Adrenal gland (tissue), 9 donors: ENCODE measurements at regions not wholly inside any gene's neighbourhood (a gene's known extent, or its start where the extent isn't known, plus 50 kb on each side); places are given as distances from the start of the nearest gene placed in this dataset.

Experiments
- DNase-seq, 7 donors: peaks; one replicate each; pipeline ENCODE4 v3.0.0-alpha.2; 2019 to 2020
- H3K27ac ChIP-seq, 5 donors: fragments of 200-600 bp; sonication (generic) in 4 of 5; 1 replicate in 3 of 5; 2 replicates in 2 of 5; pipeline versions ENCODE4 v1.5.1 to v1.8.0; 2016 to 2020; ENCODE audit warnings: mild to moderate bottlenecking in 1 of 5
- H3K27me3 ChIP-seq: fragments of 200-600 bp; 2 replicates; pipeline ENCODE4 v1.8.0; 2021
- H3K36me3 ChIP-seq, 2 donors: fragments of 200-600 bp; replicated peaks in 1 of 2; 1 replicate in 1 of 2; 2 replicates in 1 of 2; pipeline versions ENCODE4 v1.5.1 to v1.8.0; 2018 to 2022
- H3K4me1 ChIP-seq, 2 donors: fragments of 200-600 bp; replicated peaks in 1 of 2; 1 replicate in 1 of 2; 2 replicates in 1 of 2; pipeline versions ENCODE4 v1.5.1 to v1.8.0; 2018 to 2021
- H3K4me3 ChIP-seq, 4 donors: fragments of 200-600 bp; sonication (generic) in 3 of 4; one replicate each; pipeline ENCODE4 v1.5.1; 2016 to 2018
- H3K9me3 ChIP-seq, 3 donors: fragments of 200-600 bp; sonication (generic) in 1 of 3; replicated peaks in 1 of 3; 1 replicate in 2 of 3; 2 replicates in 1 of 3; pipeline versions ENCODE4 v1.5.1 to v1.8.0; 2016 to 2021
- POLR2A ChIP-seq, 2 donors: fragments of 450-650 bp; IDR thresholded peaks; one replicate each; pipeline ENCODE4 v1.6.1; 2017; ENCODE audit warnings: antibody characterized with exemption in 2 of 2, mild to moderate bottlenecking in 2 of 2, moderate library complexity in 1 of 2
- WGBS, 4 donors: extraction: QIAGEN DNeasy Blood & Tissue Kit in 2 of 4; methylation state at CpG; one replicate each; pipeline versions ENCODE4 v1.1.5 to v1.1.7; 2013 to 2017; 5-methylcytosine and 5-hydroxymethylcytosine counted together
- intact Hi-C, 2 donors: fragments of 100-400 bp; cut with DNase I; formaldehyde crosslinking; loops; one replicate each; pipeline versions ENCODE4 v1.14.1 to v1.15.0; 2022 to 2023
- TF ChIP-seq, protein P1 (sequence below), 6 experiments: fragments of 450-650 bp in 4 of 6; fragments of 200-600 bp in 2 of 6; sonication (generic) in 1 of 6; IDR thresholded peaks; 1 replicate in 5 of 6; 2 replicates in 1 of 6; pipeline versions ENCODE4 v1.5.1 to v1.8.0; 2016 to 2021; ENCODE audit warnings: antibody characterized with exemption in 6 of 6, mild to moderate bottlenecking in 2 of 6, moderate library complexity in 1 of 6
- donor health status: healthy with polysubstance abuse.
- donor health status: Bipolar disorder and iron deficiency.
- donor health status: DM: yes; HTN: yes; CAD: no.
- donor health status: DM: no; HTN: no; CAD: no.
- donor health status: DM: no; HTN: no; CAD: no.

- intact Hi-C loops = no loop called here
These were observed 178.1 kb upstream of the SDK2 start for GRCh38 chr17:73822371-73822770.

DNA sequence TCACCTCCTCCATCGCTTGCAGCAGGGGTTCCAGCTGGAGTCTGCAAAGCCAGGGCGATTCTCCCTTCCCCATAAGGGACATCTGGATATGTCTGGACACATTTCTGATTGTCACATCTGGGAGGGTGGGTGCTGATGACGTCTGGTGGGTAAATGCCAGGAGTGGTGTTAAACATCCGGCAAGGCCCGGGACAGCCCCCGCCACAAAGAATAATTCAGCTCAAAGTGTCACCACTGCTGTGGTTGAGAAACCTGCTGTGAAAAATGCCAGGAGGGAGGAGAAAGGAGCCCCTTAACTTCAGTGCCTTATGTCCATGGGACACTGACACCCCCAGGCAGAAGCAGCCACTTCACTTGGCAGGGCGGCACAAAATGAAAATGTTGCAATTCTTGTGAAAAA lies 179.4 kb upstream of the SDK2 start:
- intact Hi-C loops = no loop called here
- no peak for DNase-seq
- Histone ChIP-seq H3K27ac (no peak overlapping the region), H3K9me3 (no peaks in the 10 kb centered on the region), H3K4me3 (no peak overlapping the region), H3K36me3 (no peaks in the 10 kb centered on the region), H3K4me1 (no peaks in the 10 kb centered on the region), H3K27me3 (no peaks in the 10 kb centered on the region)
- TF ChIP-seq, protein P1, sequence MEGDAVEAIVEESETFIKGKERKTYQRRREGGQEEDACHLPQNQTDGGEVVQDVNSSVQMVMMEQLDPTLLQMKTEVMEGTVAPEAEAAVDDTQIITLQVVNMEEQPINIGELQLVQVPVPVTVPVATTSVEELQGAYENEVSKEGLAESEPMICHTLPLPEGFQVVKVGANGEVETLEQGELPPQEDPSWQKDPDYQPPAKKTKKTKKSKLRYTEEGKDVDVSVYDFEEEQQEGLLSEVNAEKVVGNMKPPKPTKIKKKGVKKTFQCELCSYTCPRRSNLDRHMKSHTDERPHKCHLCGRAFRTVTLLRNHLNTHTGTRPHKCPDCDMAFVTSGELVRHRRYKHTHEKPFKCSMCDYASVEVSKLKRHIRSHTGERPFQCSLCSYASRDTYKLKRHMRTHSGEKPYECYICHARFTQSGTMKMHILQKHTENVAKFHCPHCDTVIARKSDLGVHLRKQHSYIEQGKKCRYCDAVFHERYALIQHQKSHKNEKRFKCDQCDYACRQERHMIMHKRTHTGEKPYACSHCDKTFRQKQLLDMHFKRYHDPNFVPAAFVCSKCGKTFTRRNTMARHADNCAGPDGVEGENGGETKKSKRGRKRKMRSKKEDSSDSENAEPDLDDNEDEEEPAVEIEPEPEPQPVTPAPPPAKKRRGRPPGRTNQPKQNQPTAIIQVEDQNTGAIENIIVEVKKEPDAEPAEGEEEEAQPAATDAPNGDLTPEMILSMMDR (IDR thresholded peaks at IDR 0.05) = no peak
- TF ChIP-seq POLR2A (IDR thresholded peaks at IDR 0.05) = no peak
- WGBS, 4 donors = 80 to 85% (median 82%) methylated on average over 3 to 7 of the region's 7 CpGs

More at GRCh38 chr17:73822371-73822770, 178.1 kb upstream of the SDK2 start:
- H3K27ac ChIP-seq = no peak overlapping the region
- H3K4me1 ChIP-seq = no peaks in the 10 kb centered on the region
- no peak overlapping the region for H3K4me3 ChIP-seq
- no peak for TF ChIP-seq POLR2A (IDR thresholded peaks at IDR 0.05)
- TF ChIP-seq, protein P1 (IDR thresholded peaks at IDR 0.05) = no peak
- H3K36me3 ChIP-seq = no peaks in the 10 kb centered on the region
- DNase-seq = no peak
- H3K27me3 ChIP-seq = no peaks in the 10 kb centered on the region
- WGBS, 4 donors = 81 to 94% (median 86%) methylated on average over 13 of the region's 13 CpGs
- H3K9me3 ChIP-seq = no peaks in the 10 kb centered on the region

- DNase-seq = no peak
- H3K27ac ChIP-seq = no peak overlapping the region
- no peak for TF ChIP-seq POLR2A (IDR thresholded peaks at IDR 0.05)
- TF ChIP-seq, protein P1 (IDR thresholded peaks at IDR 0.05) = no peak
- no peak overlapping the region for H3K4me3 ChIP-seq
- no peaks in the 10 kb centered on the region for H3K9me3 ChIP-seq
- no peaks in the 10 kb centered on the region for H3K27me3 ChIP-seq
- intact Hi-C loops = no loop called here
- H3K36me3 ChIP-seq = no peaks in the 10 kb centered on the region
- 73 to 91% (median 80%) methylated on average over 4 of the region's 4 CpGs for WGBS, 4 donors
- H3K4me1 ChIP-seq = no peaks in the 10 kb centered on the region
These were observed 180.1 kb upstream of the SDK2 start for GRCh38 chr17:73824321-73824720.

DNA sequence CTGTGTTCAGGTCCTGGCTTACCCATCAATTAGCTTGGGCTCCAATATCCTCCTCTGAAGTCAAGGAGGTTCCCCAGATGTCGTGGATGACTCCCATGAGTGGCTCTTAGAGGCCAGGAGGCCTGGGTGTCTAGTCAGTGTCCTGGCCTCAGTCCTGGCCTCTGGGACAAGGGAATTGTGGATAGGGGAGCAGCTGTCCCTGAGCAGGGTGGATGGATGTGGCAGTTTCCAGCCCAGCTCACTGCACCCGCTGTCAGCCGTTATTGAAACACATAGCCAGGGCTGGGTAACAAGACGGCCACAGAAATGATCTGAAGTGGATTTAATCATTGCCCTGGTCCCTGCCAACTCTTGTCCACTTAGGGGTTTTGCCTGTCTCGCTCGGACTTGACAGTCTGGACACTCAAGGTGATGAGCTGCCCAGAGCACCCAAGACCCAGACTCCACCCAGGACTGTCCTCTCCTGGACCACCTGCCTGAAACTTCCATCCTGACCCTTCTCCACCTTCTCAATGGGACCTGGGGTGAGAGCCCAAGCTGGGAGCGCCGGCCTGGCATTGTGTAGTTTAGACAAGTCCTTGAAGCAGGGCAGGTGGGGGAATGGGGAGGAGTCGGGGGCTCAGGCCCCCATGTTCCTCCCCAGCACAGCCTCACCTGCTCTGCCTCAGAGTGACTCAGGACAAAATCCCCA lies 182.1 kb upstream of the SDK2 start:
- Histone ChIP-seq H3K4me3 (no peak overlapping the region), H3K9me3 (no peaks in the 10 kb centered on the region), H3K36me3 (no peaks in the 10 kb centered on the region), H3K27ac (no peak overlapping the region), H3K4me1 (no peaks in the 10 kb centered on the region), H3K27me3 (no peaks in the 10 kb centered on the region)
- intact Hi-C loops = no loop called here
- TF ChIP-seq POLR2A (IDR thresholded peaks at IDR 0.05) = no peak
- TF ChIP-seq, protein P1 (IDR thresholded peaks at IDR 0.05) = no peak
- WGBS, 4 donors = 81 to 90% (median 87%) methylated on average over 2 to 9 of the region's 9 CpGs
- no peak for DNase-seq
